ENCODE measurements at regions not wholly inside any gene's neighbourhood (a gene's known extent, or its start where the extent isn't known, plus 50 kb on each side); places are given as distances from the start of the nearest gene placed in this dataset.

- H3K56ac ChIP-seq (replicated peaks; ENCODE audit: insufficient read length, low read depth, low read length): no peak overlapping the region
- H2BK15ac ChIP-seq (ENCODE audit: low read length): no peak overlapping the region
- no peak for DNase-seq (ENCODE audit: low read depth in 1 of 2, low spot score in 2 of 2)
- WGBS, 2 experiments (ENCODE audit: extremely low coverage in 1 of 2, insufficient coverage in 1 of 2, insufficient read length in 1 of 2, insufficient replicate concordance in 2 of 2, low coverage in 1 of 2, low lambda C conversion rate in 2 of 2, missing lambda C conversion rate in 1 of 2): 83% methylated on average over 1 of the region's 1 CpG; no CpG with 5 or more reads in 1 of the 2 experiments
- no peak overlapping the region for H3K4ac ChIP-seq (replicated peaks; ENCODE audit: insufficient read length, low read depth, low read length)
- no peak overlapping the region for H4K91ac ChIP-seq (replicated peaks; ENCODE audit: insufficient read length, low read length)
- H2BK5ac ChIP-seq (ENCODE audit: low read depth, low read length): no peak overlapping the region
- no peaks in the 10 kb centered on the region for H3K23me2 ChIP-seq (ENCODE audit: low read depth, low read length)
- H3K14ac ChIP-seq (ENCODE audit: insufficient read length): no peak overlapping the region
- no peak overlapping the region for H3K27ac ChIP-seq (ENCODE audit: low read depth, low read length)
- CTCF ChIA-PET (ENCODE audit: partially characterized antibody): no interaction called here
- no peak overlapping the region for H2BK12ac ChIP-seq (ENCODE audit: low read depth, low read length)
- H2BK20ac ChIP-seq (ENCODE audit: low read length): no peak overlapping the region
- no peak overlapping the region for H2BK120ac ChIP-seq (replicated peaks; ENCODE audit: low read depth, low read length)
- no peaks in the 10 kb centered on the region for H3K36me3 ChIP-seq (ENCODE audit: control insufficient read depth in 2 of 4, insufficient read depth in 4 of 4, low read length in 3 of 4)
- H4K5ac ChIP-seq (ENCODE audit: insufficient read length, low read depth, low read length): no peak overlapping the region
- H3K23ac ChIP-seq (ENCODE audit: insufficient read length): no peak overlapping the region
- FAIRE-seq: no peak
- H2AK5ac ChIP-seq (ENCODE audit: low read depth, low read length): no peak overlapping the region
- no peak overlapping the region for H3K9ac ChIP-seq (replicated peaks in 1 of 4; ENCODE audit: extremely low read depth in 1 of 4, low read depth in 3 of 4, low read length in 3 of 4)
- H3K79me1 ChIP-seq (ENCODE audit: low read depth, low read length): no peaks in the 10 kb centered on the region
- H2AFZ ChIP-seq (ENCODE audit: low read length): no peak overlapping the region
- H3K9me3 ChIP-seq (ENCODE audit: insufficient read depth in 2 of 2, low read depth in 1 of 2, low read length in 1 of 2): no peaks in the 10 kb centered on the region
- POLR2A ChIA-PET (ENCODE audit: partially characterized antibody): no interaction called here
- no peak overlapping the region for H3K18ac ChIP-seq (ENCODE audit: extremely low read depth, low read length)
- no peaks in the 10 kb centered on the region; a peak in 2 of 7 replicates for H3K4me1 ChIP-seq (replicated peaks in 1 of 4; ENCODE audit: control insufficient read depth in 3 of 4, insufficient read depth in 4 of 4, low read length in 3 of 4)
- H3K27me3 ChIP-seq (replicated peaks in 1 of 4; ENCODE audit: control insufficient read depth in 3 of 4, extremely low read depth in 1 of 4, insufficient read depth in 3 of 4, low read length in 3 of 4): no peaks in the 10 kb centered on the region
- H4K20me1 ChIP-seq (replicated peaks in 1 of 2; ENCODE audit: control insufficient read depth in 1 of 2, insufficient read depth in 2 of 2, low read length in 2 of 2): no peaks in the 10 kb centered on the region
- H3K79me2 ChIP-seq (ENCODE audit: control insufficient read depth in 1 of 2, insufficient read depth in 2 of 2, low read length in 2 of 2): no peaks in the 10 kb centered on the region
- TF ChIP-seq ASH2L (IDR thresholded peaks at IDR 0.05; ENCODE audit: low read length): no peak
- H4K8ac ChIP-seq (ENCODE audit: extremely low read depth, insufficient read depth, low read length): no peak overlapping the region
- no peak overlapping the region for H3K4me2 ChIP-seq (ENCODE audit: insufficient read depth in 1 of 2, low read depth in 2 of 2, low read length in 2 of 2)
- H3K4me3 ChIP-seq (ENCODE audit: extremely low read depth in 1 of 4, insufficient read depth in 2 of 4, low read depth in 3 of 4, low read length in 4 of 4): no peak overlapping the region
Measured at GRCh38 chr7:115572111-115572510, 458.5 kb downstream of the TFEC start.
